WTC11 (cell line): ENCODE measurements at regions not wholly inside any gene's neighbourhood (a gene's known extent, or its start where the extent isn't known, plus 50 kb on each side); places are given as distances from the start of the nearest gene placed in this dataset.

Source experiments
- ATAC-seq: fragments of 200-7000 bp; cut with Tn5 transposase; 2 replicates; pipeline ENCODE4 v1.10.0; 2021; ENCODE audit warnings: mild to moderate bottlenecking, moderate library complexity
- CTCF ChIA-PET: fragments of 300-600 bp; sonication (Branson Sonifier 250); formaldehyde crosslinking; loops from one replicate; lab custom pipeline; 2021; ENCODE audit warnings: antibody characterized with exemption; lab: Charles Lee
- POLR2A ChIA-PET: fragments of 350-600 bp; sonication (Branson Sonifier 250); formaldehyde crosslinking; loops from one replicate; lab custom pipeline; 2021; ENCODE audit warnings: antibody characterized with exemption; lab: Charles Lee
- DNase-seq: peaks from one replicate; pipeline ENCODE4 v3.0.0; 2021; ENCODE audit warnings: low spot score
- H3K27ac Mint-ChIP-seq: 2 replicates; pipeline ENCODE4 v1.8.0; 2021; ENCODE audit warnings: mixed read lengths
- H3K27me3 Mint-ChIP-seq: 2 replicates; pipeline ENCODE4 v1.8.0; 2021; ENCODE audit warnings: low read depth, mild to moderate bottlenecking, moderate library complexity, mixed read lengths
- H3K36me3 Mint-ChIP-seq: 2 replicates; pipeline ENCODE4 v1.8.0; 2021; ENCODE audit warnings: mixed read lengths
- H3K4me1 Mint-ChIP-seq: 2 replicates; pipeline ENCODE4 v1.8.0; 2022; ENCODE audit warnings: mixed read lengths
- H3K4me3 Mint-ChIP-seq: 2 replicates; pipeline ENCODE4 v1.8.0; 2021; ENCODE audit warnings: mild to moderate bottlenecking, moderate library complexity, mixed read lengths
- H3K9me3 Mint-ChIP-seq: 2 replicates; pipeline ENCODE4 v1.8.0; 2021; ENCODE audit warnings: mixed read lengths
- CREB1 ChIP-seq: sonication (generic); formaldehyde crosslinking; IDR thresholded peaks from 2 replicates; pipeline ENCODE4 v1.8.0; 2023; ENCODE audit warnings: mild to moderate bottlenecking, missing genetic modification reagents
- CREM ChIP-seq: sonication (generic); formaldehyde crosslinking; IDR thresholded peaks from 2 replicates; pipeline ENCODE4 v1.8.1; 2022; ENCODE audit warnings: mild to moderate bottlenecking, missing genetic modification reagents, moderate library complexity
- ETV6 ChIP-seq: sonication (generic); formaldehyde crosslinking; IDR thresholded peaks from 2 replicates; pipeline ENCODE4 v1.8.1; 2022; ENCODE audit warnings: mild to moderate bottlenecking, missing genetic modification reagents
- GTF2I ChIP-seq: fragments of 250-450 bp; sonication (Bioruptor Pico); conservative IDR thresholded peaks from 2 replicates; pipeline ENCODE4 v1.4.0; 2021; ENCODE audit warnings: mild to moderate bottlenecking
- JUN ChIP-seq: sonication (generic); formaldehyde crosslinking; IDR thresholded peaks from 2 replicates; pipeline ENCODE4 v1.8.0; 2023; ENCODE audit warnings: mild to moderate bottlenecking, missing genetic modification reagents
- KAT7 ChIP-seq: sonication (generic); formaldehyde crosslinking; IDR thresholded peaks from 2 replicates; pipeline ENCODE4 v1.8.1; 2023; ENCODE audit warnings: missing genetic modification reagents, mild to moderate bottlenecking, borderline replicate concordance
- NR1H2 ChIP-seq: sonication (generic); formaldehyde crosslinking; IDR thresholded peaks from 2 replicates; pipeline ENCODE4 v1.9.0; 2021; ENCODE audit warnings: mild to moderate bottlenecking, moderate library complexity, missing genetic modification reagents
- NR2C2 ChIP-seq: sonication (generic); formaldehyde crosslinking; IDR thresholded peaks from 2 replicates; pipeline ENCODE4 v1.8.0; 2022; ENCODE audit warnings: mild to moderate bottlenecking, missing genetic modification reagents
- PREB ChIP-seq: sonication (generic); formaldehyde crosslinking; IDR thresholded peaks from 2 replicates; pipeline ENCODE4 v1.8.1; 2022; ENCODE audit warnings: mild to moderate bottlenecking, missing genetic modification reagents, moderate library complexity, borderline replicate concordance
- SMAD3 ChIP-seq: sonication (generic); formaldehyde crosslinking; IDR thresholded peaks from 2 replicates; pipeline ENCODE4 v1.8.0; 2022; ENCODE audit warnings: missing genetic modification reagents, mild to moderate bottlenecking, borderline replicate concordance
- SMAD4 ChIP-seq: sonication (generic); formaldehyde crosslinking; IDR thresholded peaks from 2 replicates; pipeline ENCODE4 v1.8.0; 2022; ENCODE audit warnings: mild to moderate bottlenecking, missing genetic modification reagents
- TCF7 ChIP-seq: sonication (generic); formaldehyde crosslinking; IDR thresholded peaks from 2 replicates; pipeline ENCODE4 v1.8.0; 2022; ENCODE audit warnings: mild to moderate bottlenecking, low read depth, missing genetic modification reagents, moderate library complexity
- ZNF232 ChIP-seq: sonication (generic); formaldehyde crosslinking; IDR thresholded peaks from 2 replicates; pipeline ENCODE4 v1.8.0; 2022; ENCODE audit warnings: mild to moderate bottlenecking, missing genetic modification reagents
- ZNF425 ChIP-seq: fragments of 250-450 bp; sonication (Bioruptor Pico); conservative IDR thresholded peaks from 2 replicates; pipeline ENCODE4 v1.9.0; 2021; ENCODE audit warnings: mild to moderate bottlenecking
- TF ChIP-seq, protein P1 (sequence below): fragments of 250-450 bp; sonication (Bioruptor Pico); IDR thresholded peaks from 2 replicates; pipeline ENCODE4 v1.9.0; 2021; ENCODE audit warnings: moderate library complexity, mild to moderate bottlenecking, inconsistent platforms, borderline replicate concordance
- TF ChIP-seq, protein P2 (sequence below): sonication (generic); formaldehyde crosslinking; conservative IDR thresholded peaks from 2 replicates; pipeline ENCODE4 v1.8.1; 2023; ENCODE audit warnings: mild to moderate bottlenecking, low read depth, missing genetic modification reagents, moderate library complexity
- TF ChIP-seq, protein P3 (sequence below): sonication (generic); formaldehyde crosslinking; IDR thresholded peaks from 2 replicates; pipeline ENCODE4 v1.8.1; 2022; ENCODE audit warnings: low read depth, mild to moderate bottlenecking, moderate library complexity, missing genetic modification reagents, borderline replicate concordance

- Mint-ChIP-seq H3K4me1 (peaks cover 4% of the 10 kb centered on the region; the same call in 1 of the 2 replicates), H3K9me3 (peaks cover 8% of the 10 kb centered on the region), H3K27ac (no peak overlapping the region), H3K4me3 (no peak overlapping the region), H3K36me3 (no peaks in the 10 kb centered on the region), H3K27me3 (no peaks in the 10 kb centered on the region; the same call in 1 of the 2 replicates)
- TF ChIP-seq GTF2I (CRISPR knock-in tag) (no peak), ZNF425 (CRISPR knock-in tag) (no peak), JUN (CRISPR knock-in tag) (no peak), CREM (CRISPR knock-in tag) (no peak)
- TF ChIP-seq, protein P1, sequence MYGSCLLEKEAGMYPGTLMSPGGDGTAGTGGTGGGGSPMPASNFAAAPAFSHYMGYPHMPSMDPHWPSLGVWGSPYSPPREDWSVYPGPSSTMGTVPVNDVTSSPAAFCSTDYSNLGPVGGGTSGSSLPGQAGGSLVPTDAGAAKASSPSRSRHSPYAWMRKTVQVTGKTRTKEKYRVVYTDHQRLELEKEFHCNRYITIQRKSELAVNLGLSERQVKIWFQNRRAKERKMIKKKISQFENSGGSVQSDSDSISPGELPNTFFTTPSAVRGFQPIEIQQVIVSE (CRISPR knock-in tag) = no peak
- TF ChIP-seq, protein P2, sequence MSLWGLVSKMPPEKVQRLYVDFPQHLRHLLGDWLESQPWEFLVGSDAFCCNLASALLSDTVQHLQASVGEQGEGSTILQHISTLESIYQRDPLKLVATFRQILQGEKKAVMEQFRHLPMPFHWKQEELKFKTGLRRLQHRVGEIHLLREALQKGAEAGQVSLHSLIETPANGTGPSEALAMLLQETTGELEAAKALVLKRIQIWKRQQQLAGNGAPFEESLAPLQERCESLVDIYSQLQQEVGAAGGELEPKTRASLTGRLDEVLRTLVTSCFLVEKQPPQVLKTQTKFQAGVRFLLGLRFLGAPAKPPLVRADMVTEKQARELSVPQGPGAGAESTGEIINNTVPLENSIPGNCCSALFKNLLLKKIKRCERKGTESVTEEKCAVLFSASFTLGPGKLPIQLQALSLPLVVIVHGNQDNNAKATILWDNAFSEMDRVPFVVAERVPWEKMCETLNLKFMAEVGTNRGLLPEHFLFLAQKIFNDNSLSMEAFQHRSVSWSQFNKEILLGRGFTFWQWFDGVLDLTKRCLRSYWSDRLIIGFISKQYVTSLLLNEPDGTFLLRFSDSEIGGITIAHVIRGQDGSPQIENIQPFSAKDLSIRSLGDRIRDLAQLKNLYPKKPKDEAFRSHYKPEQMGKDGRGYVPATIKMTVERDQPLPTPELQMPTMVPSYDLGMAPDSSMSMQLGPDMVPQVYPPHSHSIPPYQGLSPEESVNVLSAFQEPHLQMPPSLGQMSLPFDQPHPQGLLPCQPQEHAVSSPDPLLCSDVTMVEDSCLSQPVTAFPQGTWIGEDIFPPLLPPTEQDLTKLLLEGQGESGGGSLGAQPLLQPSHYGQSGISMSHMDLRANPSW (CRISPR knock-in tag) = no peak
- CTCF ChIA-PET = no interaction called here
- POLR2A ChIA-PET = no interaction called here
- DNase-seq = no peak
- no peak for ATAC-seq
These were observed 128.3 kb upstream of the C1orf21 start for GRCh38 chr1:184258525-184258924.

DNA sequence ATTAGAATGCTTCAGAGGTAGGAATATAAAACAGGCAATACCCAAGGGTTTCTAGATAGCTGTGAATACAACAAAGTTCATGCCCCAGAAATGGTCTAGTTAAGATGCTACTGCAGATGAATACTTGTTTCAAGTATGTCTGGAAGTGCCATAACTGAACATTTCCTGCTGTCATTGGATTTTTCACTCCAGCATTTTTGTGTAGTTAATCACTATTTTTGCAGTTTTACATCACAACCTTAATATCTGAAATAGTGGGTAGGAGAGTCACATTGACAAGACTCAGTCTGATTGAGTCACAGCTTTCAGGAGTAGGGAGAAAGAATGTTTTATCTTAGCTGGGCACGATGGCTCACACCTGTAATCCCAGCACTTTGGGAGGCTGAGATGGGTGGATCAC lies 126.4 kb upstream of the C1orf21 start:
- ATAC-seq = no peak
- POLR2A ChIA-PET = no interaction called here
- Mint-ChIP-seq H3K27me3 (no peaks in the 10 kb centered on the region; the same call in 1 of the 2 replicates), H3K4me1 (peaks cover 4% of the 10 kb centered on the region; the same call in 1 of the 2 replicates), H3K4me3 (no peak overlapping the region), H3K9me3 (no peaks in the 10 kb centered on the region), H3K36me3 (no peaks in the 10 kb centered on the region), H3K27ac (no peak overlapping the region)
- TF ChIP-seq TCF7 (no peak), CREB1 (CRISPR knock-in tag) (no peak), NR2C2 (CRISPR knock-in tag) (no peak), ZNF232 (CRISPR knock-in tag) (no peak), KAT7 (no peak), SMAD3 (no peak), PREB (CRISPR knock-in tag) (no peak), SMAD4 (CRISPR knock-in tag) (no peak), NR1H2 (CRISPR knock-in tag) (no peak), ETV6 (CRISPR knock-in tag) (no peak)
- TF ChIP-seq, protein P1 (CRISPR knock-in tag) = no peak
- TF ChIP-seq, protein P3, sequence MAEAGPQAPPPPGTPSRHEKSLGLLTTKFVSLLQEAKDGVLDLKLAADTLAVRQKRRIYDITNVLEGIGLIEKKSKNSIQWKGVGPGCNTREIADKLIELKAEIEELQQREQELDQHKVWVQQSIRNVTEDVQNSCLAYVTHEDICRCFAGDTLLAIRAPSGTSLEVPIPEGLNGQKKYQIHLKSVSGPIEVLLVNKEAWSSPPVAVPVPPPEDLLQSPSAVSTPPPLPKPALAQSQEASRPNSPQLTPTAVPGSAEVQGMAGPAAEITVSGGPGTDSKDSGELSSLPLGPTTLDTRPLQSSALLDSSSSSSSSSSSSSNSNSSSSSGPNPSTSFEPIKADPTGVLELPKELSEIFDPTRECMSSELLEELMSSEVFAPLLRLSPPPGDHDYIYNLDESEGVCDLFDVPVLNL (CRISPR knock-in tag) = no peak
- CTCF ChIA-PET = interaction anchor here (1.8 kb wide), 2 partner anchors 13 to 403 kb away, joined by 4 to 5 read pairs; no protein-coding TSS in a partner anchor
- DNase-seq = no peak
